SK-MEL-5 (cell line): ENCODE measurements at regions not wholly inside any gene's neighbourhood (a gene's known extent, or its start where the extent isn't known, plus 50 kb on each side); places are given as distances from the start of the nearest gene placed in this dataset.
A peak's percentile ranks its signal among the peaks of the same experiment; 100 is the strongest.

ENCODE experiments used
- DNase-seq: peaks from one replicate; pipeline ENCODE4 v3.0.0-alpha.2; 2016; ENCODE audit warnings: low read depth, low spot score
- in situ Hi-C: cut with HindIII; loops from 2 replicates; pipeline ENCODE4 v1.10.0; 2016; ENCODE audit warnings: low sequenced_read_pairs, high pct_unique_total_duplicates, low pct_unique_long_range_greater_than_20kb

DNA sequence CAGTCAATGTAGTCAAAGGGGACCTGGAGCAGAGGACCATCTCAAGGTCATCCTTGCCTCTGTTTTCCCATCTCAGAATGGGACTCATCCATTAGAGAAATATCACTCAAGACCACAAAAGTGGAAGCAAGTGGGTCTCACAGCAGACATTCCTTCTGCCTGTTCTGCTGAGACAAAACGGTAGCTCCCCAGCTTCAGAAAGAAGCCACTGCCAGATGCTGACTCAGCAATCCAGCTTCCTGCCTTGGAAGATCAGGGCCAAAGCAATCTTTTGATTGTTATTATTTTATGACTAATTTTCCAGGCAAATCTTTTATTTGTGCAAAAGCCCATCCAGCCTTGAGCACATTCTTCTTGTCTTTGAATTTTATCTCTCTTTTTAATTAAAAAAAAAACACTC is 86.8 kb downstream of the CCT6B start:
- no peak for DNase-seq
- in situ Hi-C loops: no loop called here

DNA sequence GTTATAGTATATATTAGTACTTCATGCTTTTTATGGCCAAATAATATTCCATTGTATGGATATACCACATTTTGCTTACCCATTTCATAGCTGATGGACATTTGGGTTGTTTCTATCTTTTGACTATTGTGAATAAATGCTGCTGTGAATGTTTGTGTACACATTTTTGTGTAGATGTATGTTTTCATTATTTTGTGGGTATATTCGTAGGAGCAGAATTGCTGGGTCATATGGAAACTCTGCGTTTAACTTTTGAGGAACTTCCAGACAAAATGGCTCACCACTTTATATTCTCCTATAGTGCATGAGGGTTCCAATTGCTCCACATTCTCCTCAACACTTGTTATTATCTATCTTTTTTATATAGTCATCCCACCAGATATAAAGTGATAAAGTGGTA is 88.6 kb downstream of the CCT6B start:
- in situ Hi-C loops: no loop called here

DNA sequence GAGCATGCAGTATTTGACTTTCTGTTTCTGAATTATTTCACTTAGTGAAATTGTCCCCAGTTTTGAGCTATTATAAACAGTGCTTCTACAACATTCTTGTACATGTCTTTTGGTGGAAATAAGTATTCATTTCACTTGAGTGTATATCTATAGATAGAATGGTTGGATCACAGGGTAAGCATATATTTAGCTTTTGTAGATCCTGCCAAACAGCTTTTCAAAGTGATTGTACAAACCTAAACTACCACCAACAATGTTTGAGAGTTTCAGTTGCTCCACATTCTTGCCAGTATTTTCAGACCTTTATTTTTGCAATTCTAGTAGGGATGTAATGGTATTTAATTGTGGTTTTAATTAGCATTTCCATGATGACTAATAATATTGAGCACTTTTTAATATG is 91.6 kb downstream of the CCT6B start:
- no peak for DNase-seq
- in situ Hi-C loops: no loop called here

More for the DNA sequence above, 88.6 kb downstream of the CCT6B start:
- DNase-seq: no peak

DNA sequence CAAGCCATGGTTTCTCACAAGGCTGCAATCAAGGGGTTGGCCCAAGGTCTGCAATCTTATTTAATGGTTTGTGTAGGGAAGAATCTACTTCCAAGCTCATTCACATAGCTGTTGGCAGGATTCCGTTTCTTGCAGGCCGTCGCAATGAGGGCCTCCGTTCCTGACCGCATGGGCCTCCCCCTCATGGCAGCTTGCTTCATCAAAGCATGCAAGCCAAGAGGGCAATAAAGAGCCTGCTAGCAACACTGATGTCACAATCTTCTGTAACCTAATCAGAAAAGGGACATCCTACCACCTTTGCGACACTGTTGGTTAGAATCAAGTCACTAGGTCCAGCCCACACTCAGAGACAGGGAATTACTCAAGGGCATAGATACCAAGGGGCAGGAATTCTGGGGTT is 95.5 kb downstream of the CCT6B start:
- no peak for DNase-seq
- in situ Hi-C loops: no loop called here

DNA sequence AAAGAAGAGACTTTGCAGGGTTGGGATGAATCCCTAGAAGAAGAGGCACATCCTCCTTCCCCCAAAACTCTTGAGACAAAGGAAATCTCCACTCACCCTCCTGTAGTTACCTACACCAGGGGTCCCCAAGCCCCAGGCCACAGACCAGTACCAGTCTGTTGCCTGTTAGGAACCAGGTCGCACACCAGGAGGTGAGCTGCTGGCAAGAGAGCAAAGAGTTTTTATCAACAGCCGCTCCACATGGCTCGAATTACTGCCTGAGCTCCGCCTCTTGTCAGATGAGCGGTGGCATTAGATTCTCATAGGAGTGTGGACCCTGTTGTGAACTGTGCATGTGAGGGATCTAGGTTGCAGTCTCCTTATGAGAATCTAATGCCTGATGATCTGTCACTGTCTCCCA is 98.9 kb downstream of the CCT6B start:
- no peak for DNase-seq
- in situ Hi-C loops: no loop called here

DNA sequence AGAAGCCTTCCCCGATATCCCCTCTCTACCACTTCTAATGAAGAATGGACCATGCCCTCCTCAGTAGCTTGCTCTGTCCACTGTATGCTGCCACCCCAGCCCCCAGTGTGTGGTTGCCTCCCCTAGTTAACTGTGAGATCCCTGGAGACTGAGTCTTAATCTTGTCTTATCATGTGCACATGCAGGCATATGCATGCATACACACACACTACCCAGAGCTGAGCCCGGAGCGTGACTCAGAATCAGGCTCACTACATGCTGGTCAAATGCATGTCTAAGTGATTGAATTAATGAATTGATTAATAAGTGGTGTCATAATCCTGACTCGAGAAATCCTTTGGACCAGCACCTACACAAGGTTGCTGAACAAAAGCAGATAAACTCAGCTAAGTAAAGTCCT is 99.4 kb downstream of the CCT6B start:
- in situ Hi-C loops: no loop called here
- DNase-seq: no peak

DNA sequence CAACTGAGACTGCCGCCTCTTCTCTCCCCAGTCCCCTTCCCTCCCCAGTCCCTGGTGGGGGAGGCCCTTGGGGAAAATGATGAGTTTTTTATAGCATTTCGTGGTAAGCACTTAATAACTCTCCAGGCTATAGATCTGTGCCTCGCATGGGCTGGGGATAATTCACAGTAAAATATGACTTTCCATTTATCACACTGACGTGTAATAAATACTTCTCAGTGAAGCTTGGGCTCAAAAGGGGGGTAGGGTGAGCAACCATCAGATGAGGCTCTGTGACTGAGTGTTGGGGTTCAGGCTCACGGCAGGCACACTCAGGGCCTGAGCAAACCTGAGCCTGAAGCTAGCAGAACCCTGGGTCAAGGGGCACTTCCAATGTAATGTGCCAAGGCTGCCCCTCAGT is 101.6 kb downstream of the CCT6B start:
- DNase-seq: no peak
- in situ Hi-C loops: no loop called here

DNA sequence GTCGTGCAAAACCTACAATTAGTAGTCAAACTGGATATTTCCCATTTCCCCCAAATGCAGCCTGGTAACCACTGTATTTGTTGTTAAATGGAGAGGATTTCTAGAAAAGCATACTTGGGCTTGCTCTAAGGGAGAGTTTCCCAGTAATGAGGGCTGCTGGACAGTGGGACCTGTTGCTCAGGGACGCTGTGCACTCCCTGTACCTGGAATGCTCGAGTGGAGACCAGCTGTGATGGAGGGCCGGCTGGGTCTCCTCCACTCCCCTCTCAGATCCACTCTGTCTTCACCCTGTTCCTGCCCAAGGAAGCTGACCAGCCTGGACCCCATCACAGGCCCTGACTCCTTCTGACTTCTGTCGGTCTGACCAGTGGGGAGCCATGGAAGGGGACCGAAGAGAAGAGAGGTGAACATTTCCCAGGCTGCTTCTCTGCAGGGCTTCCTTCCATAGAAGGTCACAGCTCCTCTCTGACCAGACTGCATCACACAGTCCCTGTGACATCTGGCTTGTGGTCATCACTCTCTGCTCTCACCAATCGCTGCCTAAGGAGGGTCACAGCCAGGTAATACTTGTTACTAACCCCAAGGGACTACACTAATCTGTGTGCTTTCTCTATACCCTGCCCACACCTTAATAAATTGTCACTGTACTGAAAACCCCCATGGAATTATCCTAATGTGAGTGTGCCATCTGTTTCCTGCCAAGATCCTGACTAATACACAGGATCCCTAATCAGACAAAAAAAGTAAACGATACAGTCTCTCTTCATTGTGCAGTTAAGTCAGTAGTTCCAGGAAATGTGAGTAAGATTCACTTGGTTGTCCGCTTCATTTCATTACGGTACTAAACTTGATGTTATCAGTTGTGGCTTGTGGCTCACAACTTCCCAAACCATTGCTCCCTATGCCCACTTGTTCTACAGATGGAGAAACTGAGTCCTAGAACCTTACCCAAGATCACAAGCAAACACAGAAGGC is 102.4 kb downstream of the CCT6B start:
- DNase-seq: no peak
- in situ Hi-C loops: no loop called here

DNA sequence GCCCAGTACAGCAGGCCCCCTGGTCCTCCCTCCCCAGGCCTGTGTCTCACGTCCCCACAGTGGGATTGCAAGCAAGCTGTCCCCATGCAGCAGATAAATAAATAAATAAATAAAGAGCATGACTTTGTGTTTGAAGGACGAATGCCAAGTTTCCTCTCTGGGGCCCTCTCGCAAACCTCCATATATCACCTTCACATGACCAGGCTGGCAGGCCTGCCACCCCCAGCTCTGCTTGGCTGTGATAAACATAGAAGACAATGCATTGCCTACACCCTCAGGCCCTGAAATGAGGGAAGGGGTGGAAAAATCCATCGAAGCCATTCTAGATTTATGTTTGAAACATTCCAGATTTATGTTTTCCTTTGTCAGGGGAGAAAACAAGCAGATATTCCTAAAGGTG is 107.3 kb downstream of the CCT6B start:
- in situ Hi-C loops: no loop called here
- DNase-seq: no peak

DNA sequence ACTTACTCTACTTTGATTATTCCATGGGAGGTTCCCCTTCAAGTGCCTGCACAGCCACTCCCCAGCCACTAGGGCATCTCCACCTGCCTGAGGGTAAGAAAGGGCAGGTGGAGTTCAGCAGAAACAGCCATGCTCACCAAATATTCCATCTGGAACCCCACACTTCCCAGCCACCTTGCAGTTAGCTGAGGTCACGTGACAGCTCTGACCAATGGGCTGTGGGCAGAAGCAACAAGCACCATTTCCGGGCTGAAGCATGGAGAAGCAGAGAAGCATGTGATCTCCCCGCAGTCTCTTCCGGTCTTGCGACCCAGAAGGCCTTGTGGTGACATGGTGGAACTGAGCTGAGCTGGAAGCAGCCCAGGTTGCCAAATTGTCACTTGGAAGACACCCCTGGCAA is 108.6 kb downstream of the CCT6B start:
- DNase-seq: peak; percentile 46
- in situ Hi-C loops: no loop called here

DNA sequence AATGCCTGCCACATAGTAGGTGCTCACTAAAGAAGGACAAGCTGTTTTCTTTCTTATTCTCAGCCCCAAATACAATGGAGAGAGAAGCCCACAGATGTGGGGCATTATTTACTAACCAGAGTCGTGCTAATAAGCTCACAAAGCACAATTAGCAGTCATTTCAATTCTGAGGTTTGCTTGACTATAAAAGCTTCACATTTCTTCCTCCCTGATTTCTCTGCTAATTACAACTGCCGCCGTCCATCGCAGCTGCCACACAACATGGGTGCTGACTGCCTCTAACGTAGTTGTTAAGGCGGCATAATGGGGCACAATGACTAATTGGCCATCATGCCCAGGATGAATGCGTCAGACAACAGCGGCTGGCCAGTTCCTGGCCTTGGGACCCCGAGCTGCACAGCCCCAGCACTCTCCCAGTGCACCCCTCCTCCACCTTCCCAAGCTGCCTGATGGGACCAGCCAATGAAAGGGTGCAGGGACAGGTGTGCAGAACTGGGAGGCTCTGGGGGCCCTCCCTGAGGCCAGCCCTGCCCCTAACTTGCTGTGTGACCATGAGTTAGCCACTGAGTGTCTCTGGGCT is 109.2 kb downstream of the CCT6B start:
- DNase-seq: no peak
- in situ Hi-C loops: no loop called here

DNA sequence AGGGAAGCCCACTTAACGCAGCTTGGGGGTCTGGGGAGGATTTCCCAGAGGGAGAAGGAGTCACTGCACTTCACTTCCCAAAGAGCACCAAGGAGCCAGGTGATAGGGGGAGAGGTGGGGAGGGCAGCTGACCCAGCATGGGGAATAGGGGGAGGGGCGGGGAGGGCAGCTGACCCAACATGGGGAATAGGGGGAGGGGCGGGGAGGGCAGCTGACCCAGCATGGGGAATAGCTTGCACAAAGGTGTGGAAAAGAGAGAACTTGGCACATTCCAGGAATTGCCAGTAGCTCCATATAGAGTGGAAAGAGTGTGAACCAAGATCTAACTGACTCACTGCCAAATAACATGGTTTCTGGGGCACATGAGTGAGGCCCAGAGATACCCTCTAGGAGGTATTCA is 110.3 kb downstream of the CCT6B start:
- DNase-seq: no peak
- in situ Hi-C loops: no loop called here

DNA sequence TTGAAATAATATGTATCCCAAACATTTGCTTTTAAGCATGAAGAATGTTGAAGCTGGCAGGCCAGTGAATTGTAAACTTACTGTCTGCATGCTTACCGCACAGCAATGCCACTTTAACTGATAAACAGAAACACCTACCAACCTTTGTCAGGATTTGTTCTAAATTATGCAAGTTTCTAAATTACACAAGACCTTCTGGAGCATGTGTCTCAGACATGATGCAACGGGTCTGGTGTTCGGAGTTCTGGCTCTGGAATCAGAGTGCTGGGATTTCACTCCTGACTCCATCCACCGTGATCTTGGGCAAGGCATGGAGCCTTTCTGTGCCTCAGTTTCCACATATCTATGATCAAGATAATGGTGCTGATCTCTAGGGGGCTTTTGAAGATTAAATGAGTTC is 111.2 kb downstream of the CCT6B start:
- no peak for DNase-seq
- in situ Hi-C loops: no loop called here

DNA sequence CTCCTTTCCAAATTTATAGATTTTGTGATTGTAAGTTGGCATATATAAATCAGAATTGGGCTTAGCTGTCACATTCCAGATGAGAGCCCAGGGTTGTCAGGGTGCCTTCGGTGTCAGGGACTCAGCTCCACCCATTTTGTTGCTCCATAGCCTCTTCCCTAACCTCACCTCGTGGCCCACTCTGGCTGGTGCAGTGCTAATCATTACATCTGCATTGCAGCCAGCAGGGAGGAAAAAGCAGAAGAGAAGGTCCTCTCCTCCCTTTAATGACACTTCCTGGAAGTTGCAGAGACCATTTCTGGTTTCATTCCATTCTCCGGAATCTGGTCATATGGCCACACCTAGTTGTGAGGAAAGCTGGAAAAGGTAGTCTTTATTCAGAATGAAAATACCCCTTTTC is 113.3 kb downstream of the CCT6B start:
- in situ Hi-C loops: no loop called here
- no peak for DNase-seq

DNA sequence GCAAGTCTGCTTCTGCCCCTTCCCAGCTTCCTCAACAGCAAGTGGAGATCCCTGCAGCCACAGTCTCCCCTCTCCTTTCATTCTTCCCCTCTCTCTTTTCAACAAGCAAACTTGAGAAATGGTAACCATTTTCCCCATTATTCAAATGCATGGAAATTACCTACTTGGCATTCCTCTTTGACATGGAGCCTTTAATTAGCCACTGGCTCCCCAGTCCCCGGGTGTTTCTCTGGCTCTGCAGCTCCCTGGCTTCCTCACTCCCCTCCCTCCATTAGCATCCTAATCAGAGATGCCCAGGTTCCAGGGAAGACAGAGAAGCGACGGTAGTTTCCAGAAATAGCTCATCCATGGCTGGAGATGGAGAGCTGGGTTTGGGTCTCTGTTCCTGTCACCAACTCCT is 116.0 kb downstream of the CCT6B start:
- in situ Hi-C loops: no loop called here
- no peak for DNase-seq

DNA sequence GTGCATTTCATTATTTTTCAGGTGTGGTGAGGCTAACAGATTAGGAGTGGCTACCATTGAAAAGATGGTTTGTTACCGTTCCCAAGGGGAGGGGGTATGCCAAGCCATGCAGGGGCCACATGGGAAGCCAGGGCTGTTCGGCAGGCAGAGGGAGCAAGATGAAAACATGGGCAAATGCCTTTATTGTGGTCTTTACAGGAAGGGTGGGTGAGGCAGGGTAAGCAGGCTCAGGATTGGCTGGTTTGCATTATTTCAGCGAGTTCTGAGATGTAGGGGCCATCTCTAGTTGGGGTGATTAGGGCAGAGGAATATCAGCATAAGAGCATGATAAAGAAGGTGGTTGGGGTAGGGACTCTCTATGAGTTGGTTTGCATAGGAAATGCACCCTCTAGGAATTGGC is 117.6 kb downstream of the CCT6B start:
- in situ Hi-C loops: no loop called here
- DNase-seq: no peak

DNA sequence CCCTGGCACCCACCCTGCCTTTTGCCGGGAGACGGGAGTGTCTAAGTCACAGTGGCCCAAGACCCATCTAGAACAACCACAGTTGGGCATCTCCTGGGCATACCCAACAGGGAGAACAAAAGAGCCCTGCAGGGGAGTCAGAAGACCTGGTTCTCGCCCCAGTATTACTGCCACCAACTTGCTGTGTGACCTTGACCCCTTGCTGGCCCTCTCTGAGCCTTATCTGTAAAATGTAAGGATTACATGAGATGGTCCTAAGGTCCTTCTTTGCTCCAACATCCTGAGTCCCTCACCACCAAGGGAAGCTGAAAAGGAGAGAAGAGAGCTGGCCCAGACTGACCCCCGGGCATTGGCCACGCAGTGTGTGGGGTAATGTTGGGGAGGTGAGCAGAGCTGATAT is 119.0 kb downstream of the CCT6B start:
- in situ Hi-C loops: no loop called here
- DNase-seq: no peak

DNA sequence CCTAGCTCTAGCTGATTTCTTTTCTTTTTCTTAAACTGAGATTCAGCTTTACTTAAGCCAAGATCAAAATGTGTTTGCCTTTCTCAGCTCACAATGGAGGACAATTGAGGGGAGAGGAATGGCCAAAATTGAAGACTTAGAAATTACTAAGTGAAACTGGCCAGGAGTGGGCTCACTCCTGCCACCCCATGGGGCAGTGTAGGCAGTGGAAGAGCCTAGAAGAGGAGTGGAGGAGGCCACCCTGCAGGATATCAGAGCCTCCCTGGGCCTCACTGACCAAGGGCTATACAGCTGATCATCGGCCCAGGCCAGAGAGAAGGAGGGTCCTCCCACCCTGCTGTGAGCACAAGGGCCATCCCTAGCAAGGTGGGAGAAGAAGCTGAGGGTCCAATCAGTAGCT is 119.8 kb downstream of the CCT6B start:
- in situ Hi-C loops: no loop called here
- no peak for DNase-seq

DNA sequence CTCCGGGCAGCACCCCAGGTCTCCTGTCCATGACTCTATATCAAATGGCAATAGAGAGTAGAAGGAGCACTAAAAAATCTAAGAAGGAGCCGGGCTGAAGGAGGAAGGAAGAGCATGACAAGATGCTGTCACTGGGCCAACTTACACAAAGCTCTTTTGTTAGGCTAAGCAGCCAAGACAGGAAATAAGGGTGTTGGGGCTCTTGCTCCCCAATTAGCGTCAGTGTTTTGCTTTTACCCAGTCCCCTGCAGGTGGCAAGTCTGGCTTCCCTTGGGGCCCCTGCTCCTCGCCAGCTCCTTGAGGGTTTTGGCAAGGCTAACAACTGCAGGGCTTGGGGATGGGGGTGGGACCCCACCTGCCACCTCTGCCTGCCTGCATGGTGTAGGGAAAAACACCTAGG is 120.5 kb downstream of the CCT6B start:
- in situ Hi-C loops: no loop called here
- DNase-seq: no peak
